WTC11 (cell line): ENCODE measurements at regions not wholly inside any gene's neighbourhood (a gene's known extent, or its start where the extent isn't known, plus 50 kb on each side); places are given as distances from the start of the nearest gene placed in this dataset.

ENCODE experiments used
- ATAC-seq: fragments of 200-7000 bp; cut with Tn5 transposase; 2 replicates; pipeline ENCODE4 v1.10.0; 2021; ENCODE audit warnings: mild to moderate bottlenecking, moderate library complexity
- CTCF ChIA-PET: fragments of 300-600 bp; sonication (Branson Sonifier 250); formaldehyde crosslinking; loops from one replicate; lab custom pipeline; 2021; ENCODE audit warnings: antibody characterized with exemption; lab: Charles Lee
- POLR2A ChIA-PET: fragments of 350-600 bp; sonication (Branson Sonifier 250); formaldehyde crosslinking; loops from one replicate; lab custom pipeline; 2021; ENCODE audit warnings: antibody characterized with exemption; lab: Charles Lee
- DNase-seq: peaks from one replicate; pipeline ENCODE4 v3.0.0; 2021; ENCODE audit warnings: low spot score
- H3K27ac Mint-ChIP-seq: 2 replicates; pipeline ENCODE4 v1.8.0; 2021; ENCODE audit warnings: mixed read lengths
- H3K27me3 Mint-ChIP-seq: 2 replicates; pipeline ENCODE4 v1.8.0; 2021; ENCODE audit warnings: low read depth, mild to moderate bottlenecking, moderate library complexity, mixed read lengths
- H3K36me3 Mint-ChIP-seq: 2 replicates; pipeline ENCODE4 v1.8.0; 2021; ENCODE audit warnings: mixed read lengths
- H3K4me1 Mint-ChIP-seq: 2 replicates; pipeline ENCODE4 v1.8.0; 2022; ENCODE audit warnings: mixed read lengths
- H3K4me3 Mint-ChIP-seq: 2 replicates; pipeline ENCODE4 v1.8.0; 2021; ENCODE audit warnings: mild to moderate bottlenecking, moderate library complexity, mixed read lengths
- H3K9me3 Mint-ChIP-seq: 2 replicates; pipeline ENCODE4 v1.8.0; 2021; ENCODE audit warnings: mixed read lengths
- ATF1 ChIP-seq: sonication (generic); formaldehyde crosslinking; IDR thresholded peaks from 2 replicates; pipeline ENCODE4 v1.8.1; 2023; ENCODE audit warnings: mild to moderate bottlenecking, moderate library complexity, missing genetic modification reagents
- CREM ChIP-seq: sonication (generic); formaldehyde crosslinking; IDR thresholded peaks from 2 replicates; pipeline ENCODE4 v1.8.1; 2022; ENCODE audit warnings: mild to moderate bottlenecking, missing genetic modification reagents, moderate library complexity
- ESRRA ChIP-seq: sonication (generic); formaldehyde crosslinking; IDR thresholded peaks from 2 replicates; pipeline ENCODE4 v1.8.1; 2022; ENCODE audit warnings: mild to moderate bottlenecking, missing genetic modification reagents, borderline replicate concordance
- IRF2 ChIP-seq: sonication (generic); formaldehyde crosslinking; IDR thresholded peaks from 2 replicates; pipeline ENCODE4 v1.8.0; 2022; ENCODE audit warnings: low read depth, missing genetic modification reagents, borderline replicate concordance
- MXD4 ChIP-seq: fragments of 250-450 bp; sonication (Bioruptor Pico); IDR thresholded peaks from 2 replicates; pipeline ENCODE4 v1.8.0; 2021; ENCODE audit warnings: mild to moderate bottlenecking, moderate library complexity, borderline replicate concordance
- MYBL2 ChIP-seq: sonication (generic); formaldehyde crosslinking; IDR thresholded peaks from 2 replicates; pipeline ENCODE4 v1.8.1; 2023; ENCODE audit warnings: mild to moderate bottlenecking, moderate library complexity, missing genetic modification reagents
- NFYB ChIP-seq: sonication (generic); formaldehyde crosslinking; conservative IDR thresholded peaks from 2 replicates; pipeline ENCODE4 v1.8.0; 2022; ENCODE audit warnings: low read depth, missing genetic modification reagents
- NR3C1 ChIP-seq: sonication (generic); formaldehyde crosslinking; conservative IDR thresholded peaks from 2 replicates; pipeline ENCODE4 v1.8.1; 2023; ENCODE audit warnings: low read depth, mild to moderate bottlenecking, missing genetic modification reagents
- RORB ChIP-seq: fragments of 250-450 bp; sonication (Bioruptor Pico); IDR thresholded peaks from 2 replicates; pipeline ENCODE4 v1.9.0; 2021; ENCODE audit warnings: mild to moderate bottlenecking
- SMAD3 ChIP-seq: sonication (generic); formaldehyde crosslinking; IDR thresholded peaks from 2 replicates; pipeline ENCODE4 v1.8.0; 2022; ENCODE audit warnings: missing genetic modification reagents, mild to moderate bottlenecking, borderline replicate concordance
- TEAD4 ChIP-seq: sonication (generic); formaldehyde crosslinking; IDR thresholded peaks from 2 replicates; pipeline ENCODE4 v1.8.0; 2022; ENCODE audit warnings: mild to moderate bottlenecking, missing genetic modification reagents
- TP53 ChIP-seq: sonication (generic); formaldehyde crosslinking; IDR thresholded peaks from 2 replicates; pipeline ENCODE4 v1.8.1; 2023; ENCODE audit warnings: mild to moderate bottlenecking, missing genetic modification reagents
- ZBTB21 ChIP-seq: sonication (generic); formaldehyde crosslinking; IDR thresholded peaks from 2 replicates; pipeline ENCODE4 v1.8.1; 2023; ENCODE audit warnings: mild to moderate bottlenecking, missing genetic modification reagents, borderline replicate concordance
- ZNF121 ChIP-seq: sonication (generic); formaldehyde crosslinking; IDR thresholded peaks from 2 replicates; pipeline ENCODE4 v1.8.0; 2023; ENCODE audit warnings: missing genetic modification reagents
- ZNF423 ChIP-seq: fragments of 250-450 bp; sonication (Bioruptor Pico); IDR thresholded peaks from 2 replicates; pipeline ENCODE4 v2.1.2; 2022; ENCODE audit warnings: mild to moderate bottlenecking, moderate library complexity
- TF ChIP-seq, protein P1 (sequence below): sonication (generic); formaldehyde crosslinking; IDR thresholded peaks from 2 replicates; pipeline ENCODE4 v1.8.1; 2023; ENCODE audit warnings: mild to moderate bottlenecking, moderate library complexity, missing genetic modification reagents
- TF ChIP-seq, protein P2 (sequence below): sonication (generic); formaldehyde crosslinking; IDR thresholded peaks from 2 replicates; pipeline ENCODE4 v1.8.1; 2023; ENCODE audit warnings: mild to moderate bottlenecking, missing genetic modification reagents
- TF ChIP-seq, protein P3 (sequence below): sonication (generic); formaldehyde crosslinking; IDR thresholded peaks from 2 replicates; pipeline ENCODE4 v1.8.1; 2022; ENCODE audit warnings: mild to moderate bottlenecking, missing genetic modification reagents, moderate library complexity, borderline replicate concordance
- TF ChIP-seq, protein P4 (sequence below): fragments of 250-450 bp; sonication (Bioruptor Pico); IDR thresholded peaks from 2 replicates; pipeline ENCODE4 v1.9.0; 2021; ENCODE audit warnings: mild to moderate bottlenecking
- TF ChIP-seq, protein P5 (sequence below): fragments of 250-450 bp; sonication (Bioruptor Pico); IDR thresholded peaks from 2 replicates; pipeline ENCODE4 v1.9.0; 2021; ENCODE audit warnings: moderate library complexity, mild to moderate bottlenecking, inconsistent platforms, borderline replicate concordance
- TF ChIP-seq, protein P6 (sequence below): sonication (generic); formaldehyde crosslinking; IDR thresholded peaks from 2 replicates; pipeline ENCODE4 v1.8.0; 2022; ENCODE audit warnings: mild to moderate bottlenecking, missing genetic modification reagents

DNA sequence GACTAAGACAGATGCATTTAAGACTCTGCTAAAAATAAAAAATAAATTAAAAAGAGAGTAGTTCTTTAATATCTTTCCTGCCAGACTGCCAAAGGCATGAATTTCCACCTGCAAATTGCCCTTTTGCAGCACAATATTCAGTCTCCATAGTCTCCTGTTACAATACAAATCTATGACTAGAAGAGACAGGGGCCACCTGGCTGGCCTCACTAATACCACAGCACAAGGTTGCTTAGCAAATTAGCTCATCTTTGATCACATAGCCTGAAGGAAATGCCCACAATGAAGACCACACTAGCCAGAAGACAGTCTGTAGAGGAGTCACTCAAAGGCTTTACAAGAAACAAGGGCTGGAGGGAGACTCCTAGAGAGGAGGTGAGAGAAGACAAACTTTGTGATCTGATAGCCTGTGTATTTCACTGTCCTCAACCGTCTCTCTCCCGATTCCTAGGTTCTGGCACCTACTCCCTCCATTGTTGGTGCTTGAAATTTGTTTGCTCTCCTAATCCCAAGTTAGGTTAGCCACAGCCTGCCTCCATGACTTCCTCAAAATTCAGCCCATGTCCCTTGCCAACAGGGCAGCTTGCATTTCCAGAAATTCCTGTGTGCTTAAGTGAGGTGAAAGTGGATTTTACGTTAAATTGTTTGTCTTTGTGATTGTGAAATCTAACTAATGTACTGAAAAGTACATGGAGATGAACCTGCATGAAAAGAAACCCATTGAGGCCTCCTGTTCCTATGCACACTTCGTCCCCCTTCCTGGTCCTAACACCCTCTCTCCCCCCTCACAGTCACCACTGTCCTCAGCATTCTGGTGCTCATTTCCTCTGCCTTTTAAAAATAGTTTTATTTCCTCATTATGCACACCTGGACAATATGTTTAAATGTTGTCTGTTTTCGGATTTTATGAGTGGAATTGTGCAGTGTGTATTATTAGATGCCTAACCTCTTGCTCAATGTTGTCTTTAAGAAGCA is 88.7 kb upstream of the PLXNC1 start:
- CTCF ChIA-PET: interaction anchor here (0.6 to 1.4 kb wide), 3 partner anchors 24 to 42 kb away, joined by 3 to 4 read pairs (median 3); no protein-coding TSS in a partner anchor
- ATAC-seq: no peak
- Mint-ChIP-seq H3K27me3 (no peaks in the 10 kb centered on the region), H3K36me3 (peaks cover 8% of the 10 kb centered on the region), H3K4me1 (peaks cover 9% of the 10 kb centered on the region), H3K27ac (no peak overlapping the region), H3K9me3 (peaks cover 20% of the 10 kb centered on the region), H3K4me3 (no peak overlapping the region)
- POLR2A ChIA-PET: interaction anchor here (0.6 kb wide), 1 partner anchor 1100 kb away, joined by 7 read pairs; no protein-coding TSS in a partner anchor
- DNase-seq: no peak
- no peak for TF ChIP-seq TP53 (CRISPR knock-in tag)

DNA sequence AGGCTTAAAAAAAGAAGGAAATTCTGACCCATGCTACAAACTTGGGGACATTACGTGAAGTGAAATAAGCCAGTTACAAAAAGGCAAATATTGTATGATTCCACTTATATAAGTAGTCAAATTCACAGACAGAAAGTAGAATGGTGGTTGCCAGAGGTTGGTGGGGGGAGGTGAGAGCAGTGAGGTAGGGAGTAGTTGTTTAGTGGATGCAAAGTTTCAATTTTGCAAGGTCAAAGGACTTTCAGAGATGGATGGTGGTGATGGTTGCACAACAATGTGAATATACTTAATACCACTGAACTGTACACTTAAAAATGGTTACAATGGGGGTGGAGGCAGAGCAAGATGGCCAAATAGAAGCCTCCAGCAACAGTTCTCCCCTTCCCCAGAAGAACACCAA is 86.2 kb upstream of the PLXNC1 start:
- H3K36me3 Mint-ChIP-seq: peaks cover 10% of the 10 kb centered on the region
- DNase-seq (no peak), ATAC-seq (no peak)
- peaks cover 6% of the 10 kb centered on the region for H3K4me1 Mint-ChIP-seq
- CTCF ChIA-PET: no interaction called here
- no peak overlapping the region for H3K4me3 Mint-ChIP-seq
- H3K27me3 Mint-ChIP-seq: no peaks in the 10 kb centered on the region; the same call in 1 of the 2 replicates
- POLR2A ChIA-PET: no interaction called here
- H3K27ac Mint-ChIP-seq: no peak overlapping the region
- H3K9me3 Mint-ChIP-seq: peaks cover 27% of the 10 kb centered on the region
- no peak for TF ChIP-seq NR3C1 (CRISPR knock-in tag)

DNA sequence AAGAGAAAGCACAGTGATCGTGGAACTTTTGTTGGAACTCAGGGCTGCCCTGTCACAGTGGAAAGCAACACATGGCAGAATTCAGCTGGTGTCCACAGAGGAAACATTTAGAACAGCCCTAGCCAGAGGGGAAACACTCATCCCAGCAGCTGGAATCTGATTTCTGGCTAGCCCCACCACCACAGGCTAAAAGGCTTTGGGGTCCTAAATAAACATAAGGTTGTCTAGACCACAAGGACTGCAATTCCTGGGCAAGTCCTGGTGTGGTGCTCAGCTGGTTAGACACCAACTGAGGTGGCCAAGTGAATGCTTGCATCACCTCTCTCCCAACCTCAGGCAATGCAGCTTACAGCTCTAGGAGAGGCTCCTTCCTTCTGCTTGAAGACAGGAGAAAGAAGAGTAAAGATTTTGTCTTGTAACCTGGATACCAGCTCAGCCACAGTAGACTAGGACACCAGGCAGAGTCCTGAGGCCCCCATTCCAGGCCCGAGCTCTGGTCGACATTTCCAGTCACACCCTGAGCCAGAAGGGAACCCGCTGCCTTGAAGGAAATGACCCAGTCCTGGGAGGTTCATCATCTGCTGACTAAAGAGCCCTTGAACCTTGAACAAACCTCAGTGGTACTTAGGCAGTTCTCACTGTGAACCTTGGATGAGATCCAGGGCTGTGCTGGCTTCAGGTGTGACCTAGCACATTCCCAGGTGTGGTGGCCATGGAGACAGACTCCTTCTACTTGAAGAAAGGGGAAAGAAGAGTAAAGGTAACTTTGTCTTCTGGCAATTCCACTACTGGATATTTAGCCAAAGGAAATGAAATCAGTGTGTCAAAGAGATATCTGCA is 85.4 kb upstream of the PLXNC1 start:
- Mint-ChIP-seq H3K36me3 (peaks cover 10% of the 10 kb centered on the region), H3K9me3 (peaks cover 24% of the 10 kb centered on the region), H3K4me3 (no peak overlapping the region), H3K4me1 (no peaks in the 10 kb centered on the region), H3K27ac (no peak overlapping the region), H3K27me3 (no peaks in the 10 kb centered on the region; the same call in 1 of the 2 replicates)
- ChIA-PET CTCF (no interaction called here), POLR2A (no interaction called here)
- ATAC-seq: no peak
- DNase-seq: no peak
- TF ChIP-seq, protein P1, sequence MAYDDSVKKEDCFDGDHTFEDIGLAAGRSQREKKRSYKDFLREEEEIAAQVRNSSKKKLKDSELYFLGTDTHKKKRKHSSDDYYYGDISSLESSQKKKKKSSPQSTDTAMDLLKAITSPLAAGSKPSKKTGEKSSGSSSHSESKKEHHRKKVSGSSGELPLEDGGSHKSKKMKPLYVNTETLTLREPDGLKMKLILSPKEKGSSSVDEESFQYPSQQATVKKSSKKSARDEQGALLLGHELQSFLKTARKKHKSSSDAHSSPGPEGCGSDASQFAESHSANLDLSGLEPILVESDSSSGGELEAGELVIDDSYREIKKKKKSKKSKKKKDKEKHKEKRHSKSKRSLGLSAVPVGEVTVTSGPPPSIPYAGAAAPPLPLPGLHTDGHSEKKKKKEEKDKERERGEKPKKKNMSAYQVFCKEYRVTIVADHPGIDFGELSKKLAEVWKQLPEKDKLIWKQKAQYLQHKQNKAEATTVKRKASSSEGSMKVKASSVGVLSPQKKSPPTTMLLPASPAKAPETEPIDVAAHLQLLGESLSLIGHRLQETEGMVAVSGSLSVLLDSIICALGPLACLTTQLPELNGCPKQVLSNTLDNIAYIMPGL (CRISPR knock-in tag): no peak
- TF ChIP-seq ZNF423 (CRISPR knock-in tag): no peak
- no peak for TF ChIP-seq ZBTB21 (CRISPR knock-in tag)
- no peak for TF ChIP-seq NFYB
- no peak for TF ChIP-seq SMAD3 (CRISPR knock-in tag)
- TF ChIP-seq MXD4 (CRISPR knock-in tag): no peak
- no peak for TF ChIP-seq IRF2
- TF ChIP-seq, protein P2, sequence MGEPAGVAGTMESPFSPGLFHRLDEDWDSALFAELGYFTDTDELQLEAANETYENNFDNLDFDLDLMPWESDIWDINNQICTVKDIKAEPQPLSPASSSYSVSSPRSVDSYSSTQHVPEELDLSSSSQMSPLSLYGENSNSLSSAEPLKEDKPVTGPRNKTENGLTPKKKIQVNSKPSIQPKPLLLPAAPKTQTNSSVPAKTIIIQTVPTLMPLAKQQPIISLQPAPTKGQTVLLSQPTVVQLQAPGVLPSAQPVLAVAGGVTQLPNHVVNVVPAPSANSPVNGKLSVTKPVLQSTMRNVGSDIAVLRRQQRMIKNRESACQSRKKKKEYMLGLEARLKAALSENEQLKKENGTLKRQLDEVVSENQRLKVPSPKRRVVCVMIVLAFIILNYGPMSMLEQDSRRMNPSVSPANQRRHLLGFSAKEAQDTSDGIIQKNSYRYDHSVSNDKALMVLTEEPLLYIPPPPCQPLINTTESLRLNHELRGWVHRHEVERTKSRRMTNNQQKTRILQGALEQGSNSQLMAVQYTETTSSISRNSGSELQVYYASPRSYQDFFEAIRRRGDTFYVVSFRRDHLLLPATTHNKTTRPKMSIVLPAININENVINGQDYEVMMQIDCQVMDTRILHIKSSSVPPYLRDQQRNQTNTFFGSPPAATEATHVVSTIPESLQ (CRISPR knock-in tag): no peak
- TF ChIP-seq TEAD4: no peak
- no peak for TF ChIP-seq CREM (CRISPR knock-in tag)
- TF ChIP-seq, protein P3, sequence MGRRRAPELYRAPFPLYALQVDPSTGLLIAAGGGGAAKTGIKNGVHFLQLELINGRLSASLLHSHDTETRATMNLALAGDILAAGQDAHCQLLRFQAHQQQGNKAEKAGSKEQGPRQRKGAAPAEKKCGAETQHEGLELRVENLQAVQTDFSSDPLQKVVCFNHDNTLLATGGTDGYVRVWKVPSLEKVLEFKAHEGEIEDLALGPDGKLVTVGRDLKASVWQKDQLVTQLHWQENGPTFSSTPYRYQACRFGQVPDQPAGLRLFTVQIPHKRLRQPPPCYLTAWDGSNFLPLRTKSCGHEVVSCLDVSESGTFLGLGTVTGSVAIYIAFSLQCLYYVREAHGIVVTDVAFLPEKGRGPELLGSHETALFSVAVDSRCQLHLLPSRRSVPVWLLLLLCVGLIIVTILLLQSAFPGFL: no peak
- TF ChIP-seq, protein P4, sequence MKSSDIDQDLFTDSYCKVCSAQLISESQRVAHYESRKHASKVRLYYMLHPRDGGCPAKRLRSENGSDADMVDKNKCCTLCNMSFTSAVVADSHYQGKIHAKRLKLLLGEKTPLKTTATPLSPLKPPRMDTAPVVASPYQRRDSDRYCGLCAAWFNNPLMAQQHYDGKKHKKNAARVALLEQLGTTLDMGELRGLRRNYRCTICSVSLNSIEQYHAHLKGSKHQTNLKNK: no peak
- TF ChIP-seq ESRRA: no peak
- no peak for TF ChIP-seq RORB
- TF ChIP-seq ATF1: no peak
- TF ChIP-seq, protein P5, sequence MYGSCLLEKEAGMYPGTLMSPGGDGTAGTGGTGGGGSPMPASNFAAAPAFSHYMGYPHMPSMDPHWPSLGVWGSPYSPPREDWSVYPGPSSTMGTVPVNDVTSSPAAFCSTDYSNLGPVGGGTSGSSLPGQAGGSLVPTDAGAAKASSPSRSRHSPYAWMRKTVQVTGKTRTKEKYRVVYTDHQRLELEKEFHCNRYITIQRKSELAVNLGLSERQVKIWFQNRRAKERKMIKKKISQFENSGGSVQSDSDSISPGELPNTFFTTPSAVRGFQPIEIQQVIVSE (CRISPR knock-in tag): no peak
- no peak for TF ChIP-seq MYBL2
- TF ChIP-seq, protein P6, sequence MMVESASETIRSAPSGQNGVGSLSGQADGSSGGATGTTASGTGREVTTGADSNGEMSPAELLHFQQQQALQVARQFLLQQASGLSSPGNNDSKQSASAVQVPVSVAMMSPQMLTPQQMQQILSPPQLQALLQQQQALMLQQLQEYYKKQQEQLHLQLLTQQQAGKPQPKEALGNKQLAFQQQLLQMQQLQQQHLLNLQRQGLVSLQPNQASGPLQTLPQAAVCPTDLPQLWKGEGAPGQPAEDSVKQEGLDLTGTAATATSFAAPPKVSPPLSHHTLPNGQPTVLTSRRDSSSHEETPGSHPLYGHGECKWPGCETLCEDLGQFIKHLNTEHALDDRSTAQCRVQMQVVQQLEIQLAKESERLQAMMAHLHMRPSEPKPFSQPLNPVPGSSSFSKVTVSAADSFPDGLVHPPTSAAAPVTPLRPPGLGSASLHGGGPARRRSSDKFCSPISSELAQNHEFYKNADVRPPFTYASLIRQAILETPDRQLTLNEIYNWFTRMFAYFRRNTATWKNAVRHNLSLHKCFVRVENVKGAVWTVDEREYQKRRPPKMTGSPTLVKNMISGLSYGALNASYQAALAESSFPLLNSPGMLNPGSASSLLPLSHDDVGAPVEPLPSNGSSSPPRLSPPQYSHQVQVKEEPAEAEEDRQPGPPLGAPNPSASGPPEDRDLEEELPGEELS (CRISPR knock-in tag): no peak
- TF ChIP-seq ZNF121 (CRISPR knock-in tag): no peak
